ENCODE measurements at regions not wholly inside any gene's neighbourhood (a gene's known extent, or its start where the extent isn't known, plus 50 kb on each side); places are given as distances from the start of the nearest gene placed in this dataset.

GRCh38 chr19:28322491-28322890, 890.5 kb downstream of the UQCRFS1 start:
- H3K4me3 ChIP-seq (replicated peaks in 1 of 2; ENCODE audit: low read depth in 2 of 2, low read length in 2 of 2) = no peak overlapping the region
- DNase-seq (ENCODE audit: low read depth in 2 of 2) = no peak
- TF ChIP-seq, protein P1, sequence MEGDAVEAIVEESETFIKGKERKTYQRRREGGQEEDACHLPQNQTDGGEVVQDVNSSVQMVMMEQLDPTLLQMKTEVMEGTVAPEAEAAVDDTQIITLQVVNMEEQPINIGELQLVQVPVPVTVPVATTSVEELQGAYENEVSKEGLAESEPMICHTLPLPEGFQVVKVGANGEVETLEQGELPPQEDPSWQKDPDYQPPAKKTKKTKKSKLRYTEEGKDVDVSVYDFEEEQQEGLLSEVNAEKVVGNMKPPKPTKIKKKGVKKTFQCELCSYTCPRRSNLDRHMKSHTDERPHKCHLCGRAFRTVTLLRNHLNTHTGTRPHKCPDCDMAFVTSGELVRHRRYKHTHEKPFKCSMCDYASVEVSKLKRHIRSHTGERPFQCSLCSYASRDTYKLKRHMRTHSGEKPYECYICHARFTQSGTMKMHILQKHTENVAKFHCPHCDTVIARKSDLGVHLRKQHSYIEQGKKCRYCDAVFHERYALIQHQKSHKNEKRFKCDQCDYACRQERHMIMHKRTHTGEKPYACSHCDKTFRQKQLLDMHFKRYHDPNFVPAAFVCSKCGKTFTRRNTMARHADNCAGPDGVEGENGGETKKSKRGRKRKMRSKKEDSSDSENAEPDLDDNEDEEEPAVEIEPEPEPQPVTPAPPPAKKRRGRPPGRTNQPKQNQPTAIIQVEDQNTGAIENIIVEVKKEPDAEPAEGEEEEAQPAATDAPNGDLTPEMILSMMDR (IDR thresholded peaks at IDR 0.05; ENCODE audit: low read depth, low read length) = no peak

DNA sequence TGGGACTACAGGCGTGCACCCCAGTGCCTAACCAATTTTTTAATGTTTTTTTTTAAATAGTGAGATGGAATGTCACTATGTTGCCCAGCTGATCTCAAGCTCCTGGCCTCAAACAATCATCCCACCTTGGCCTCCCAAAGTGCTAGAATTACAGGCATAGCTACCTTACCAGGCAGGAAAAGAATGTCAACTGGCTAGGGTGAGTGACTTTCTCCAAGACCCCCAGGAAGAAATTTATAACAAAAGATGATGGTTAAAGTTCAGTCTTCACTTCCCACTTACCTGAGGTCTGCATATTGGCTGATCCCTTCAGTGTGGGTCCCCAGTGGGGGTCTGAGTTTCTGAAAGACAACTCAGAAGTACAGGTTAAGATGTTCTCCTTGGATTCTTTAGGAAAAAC, 893.0 kb downstream of the UQCRFS1 start:
- no peak overlapping the region for H3K4me3 ChIP-seq (replicated peaks in 1 of 2; ENCODE audit: low read depth in 2 of 2, low read length in 2 of 2)
- DNase-seq (ENCODE audit: low read depth in 2 of 2) = no peak

GRCh38 chr19:28319227-28319626, 893.7 kb downstream of the UQCRFS1 start:
- no peak for DNase-seq (ENCODE audit: low read depth in 2 of 2)

More for the DNA sequence above, 893.0 kb downstream of the UQCRFS1 start:
- TF ChIP-seq, protein P1 (IDR thresholded peaks at IDR 0.05; ENCODE audit: low read depth, low read length) = no peak

GRCh38 chr19:28318469-28319179, 894.3 kb downstream of the UQCRFS1 start:
- no peak for DNase-seq (ENCODE audit: low read depth in 2 of 2)
- TF ChIP-seq, protein P1 (IDR thresholded peaks at IDR 0.05; ENCODE audit: low read depth, low read length) = no peak
- H3K4me3 ChIP-seq (replicated peaks in 1 of 2; ENCODE audit: low read depth in 2 of 2, low read length in 2 of 2) = no peak overlapping the region

More at GRCh38 chr19:28319227-28319626, 893.7 kb downstream of the UQCRFS1 start:
- TF ChIP-seq, protein P1 (IDR thresholded peaks at IDR 0.05; ENCODE audit: low read depth, low read length) = no peak
- H3K4me3 ChIP-seq (replicated peaks in 1 of 2; ENCODE audit: low read depth in 2 of 2, low read length in 2 of 2) = no peak overlapping the region

DNA sequence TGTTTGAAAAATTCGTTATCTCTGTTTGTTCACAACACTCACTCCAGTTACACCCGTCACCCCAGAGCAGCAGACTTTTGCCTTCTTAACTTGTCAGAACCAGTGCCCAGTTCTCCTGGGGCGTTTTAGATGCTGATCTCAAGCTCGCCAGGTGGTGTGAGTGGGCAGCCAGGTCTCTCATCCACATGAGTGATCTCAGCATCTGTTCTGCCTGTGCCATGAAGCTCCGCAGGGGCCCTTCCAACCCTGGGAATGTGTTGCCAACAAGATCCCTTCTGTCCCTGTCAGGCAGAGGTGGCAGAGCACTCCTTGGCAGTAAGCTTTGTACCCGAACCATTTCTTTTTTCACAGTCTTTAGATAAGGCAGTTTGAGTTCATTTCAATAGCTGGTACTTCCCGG, 896.5 kb downstream of the UQCRFS1 start:
- no peak overlapping the region for H3K4me3 ChIP-seq (replicated peaks in 1 of 2; ENCODE audit: low read depth in 2 of 2, low read length in 2 of 2)
- TF ChIP-seq, protein P1 (IDR thresholded peaks at IDR 0.05; ENCODE audit: low read depth, low read length) = no peak
- DNase-seq (ENCODE audit: low read depth in 2 of 2) = no peak

- DNase-seq (ENCODE audit: low read depth in 2 of 2) = no peak
- no peak overlapping the region for H3K4me3 ChIP-seq (replicated peaks in 1 of 2; ENCODE audit: low read depth in 2 of 2, low read length in 2 of 2)
- TF ChIP-seq, protein P1 (IDR thresholded peaks at IDR 0.05; ENCODE audit: low read depth, low read length) = no peak
Observed at GRCh38 chr19:28314756-28315155, 898.2 kb downstream of the UQCRFS1 start.

- DNase-seq (ENCODE audit: low read depth in 2 of 2) = no peak
- TF ChIP-seq, protein P1 (IDR thresholded peaks at IDR 0.05; ENCODE audit: low read depth, low read length) = no peak
- no peak overlapping the region for H3K4me3 ChIP-seq (replicated peaks in 1 of 2; ENCODE audit: low read depth in 2 of 2, low read length in 2 of 2)
Observed at GRCh38 chr19:28314287-28314686, 898.7 kb downstream of the UQCRFS1 start.

Data from cardiac fibroblast (primary cell).